Femur (tissue), 1 donor: ENCODE measurements at regions not wholly inside any gene's neighbourhood (a gene's known extent, or its start where the extent isn't known, plus 50 kb on each side); places are given as distances from the start of the nearest gene placed in this dataset.
"Not testable (repeated sequence)": the region's sequence is repeated elsewhere in the genome, so short reads cannot be mapped to it uniquely, and the experiment has no call there.

Experiments used
- DNase-seq: peaks from one replicate; pipeline ENCODE4 v3.0.0-alpha.2; 2017

GRCh38 chr17:37827905-37828650 is 83.2 kb upstream of the HNF1B start:
- DNase-seq = no peak

GRCh38 chr17:37826497-37827430 is 81.9 kb upstream of the HNF1B start:
- peak; percentile 52 for DNase-seq

- DNase-seq = no peak
Observed at GRCh38 chr17:37825851-37826250, 81.0 kb upstream of the HNF1B start.

- no peak for DNase-seq
Observed at GRCh38 chr17:37824534-37825485, 80.0 kb upstream of the HNF1B start.

- no peak for DNase-seq
Observed at GRCh38 chr17:37823996-37824395, 79.1 kb upstream of the HNF1B start.

GRCh38 chr17:37820995-37821713 is 76.3 kb upstream of the HNF1B start:
- no peak for DNase-seq

- DNase-seq = no peak
Observed at GRCh38 chr17:37820313-37820994, 75.6 kb upstream of the HNF1B start.

- DNase-seq = no peak
Observed at GRCh38 chr17:37818689-37819088, 73.8 kb upstream of the HNF1B start.

- no peak for DNase-seq
Observed at GRCh38 chr17:37816950-37817349, 72.1 kb upstream of the HNF1B start.

- DNase-seq = no peak
Observed at GRCh38 chr17:37815536-37815935, 70.7 kb upstream of the HNF1B start.

- DNase-seq = no peak
Observed at GRCh38 chr17:37813751-37814150, 68.9 kb upstream of the HNF1B start.

GRCh38 chr17:37808846-37809245 is 64.0 kb upstream of the HNF1B start:
- DNase-seq = not testable (repeated sequence)

GRCh38 chr17:37802712-37803416 is 58.0 kb upstream of the HNF1B start:
- peak; percentile 59 for DNase-seq

GRCh38 chr17:37802061-37802595 is 57.3 kb upstream of the HNF1B start:
- DNase-seq = no peak

GRCh38 chr17:37801171-37801570 is 56.3 kb upstream of the HNF1B start:
- no peak for DNase-seq

GRCh38 chr17:37797206-37797605 is 52.3 kb upstream of the HNF1B start:
- no peak for DNase-seq

- no peak for DNase-seq
Observed at GRCh38 chr17:37796076-37796475, 51.2 kb upstream of the HNF1B start.
